NCI-H748 (cell line): ENCODE measurements at regions not wholly inside any gene's neighbourhood (a gene's known extent, or its start where the extent isn't known, plus 50 kb on each side); places are given as distances from the start of the nearest gene placed in this dataset.
"Not testable (repeated sequence)": the region's sequence is repeated elsewhere in the genome, so short reads cannot be mapped to it uniquely, and the experiment has no call there.

Experiments used
- DNase-seq: peaks from one replicate; lab custom pipeline; 2025; ENCODE audit not compliant: unreplicated experiment; lab: John Stamatoyannopoulos, UW

- no peak for DNase-seq
Observed at GRCh38 chr10:70987396-70988130, 99.2 kb upstream of the PCBD1 start.

DNA sequence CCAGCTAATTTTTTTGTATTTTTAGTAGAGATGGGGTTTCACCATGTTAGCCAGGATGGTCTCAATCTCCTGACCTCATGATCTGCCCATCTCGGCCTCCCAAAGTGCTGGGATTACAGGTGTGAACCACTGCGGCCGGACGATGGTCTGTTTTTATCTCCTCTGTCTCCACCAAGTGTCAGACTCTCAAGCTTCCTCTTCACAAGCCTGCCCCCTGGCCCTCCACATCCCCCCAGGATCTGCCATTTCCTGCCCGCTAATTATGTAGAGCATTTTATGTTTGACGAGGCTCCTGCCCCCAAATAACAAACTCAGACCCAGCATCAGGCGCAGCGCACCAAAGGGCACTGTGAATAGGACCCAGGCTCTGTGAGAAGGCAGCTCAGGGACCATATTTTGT lies 101.8 kb upstream of the PCBD1 start:
- not testable (repeated sequence) for DNase-seq

- no peak for DNase-seq
Observed at GRCh38 chr10:70990681-70991080, 102.3 kb upstream of the PCBD1 start.

GRCh38 chr10:70991140-70992124 lies 103.1 kb upstream of the PCBD1 start:
- DNase-seq: no peak

DNA sequence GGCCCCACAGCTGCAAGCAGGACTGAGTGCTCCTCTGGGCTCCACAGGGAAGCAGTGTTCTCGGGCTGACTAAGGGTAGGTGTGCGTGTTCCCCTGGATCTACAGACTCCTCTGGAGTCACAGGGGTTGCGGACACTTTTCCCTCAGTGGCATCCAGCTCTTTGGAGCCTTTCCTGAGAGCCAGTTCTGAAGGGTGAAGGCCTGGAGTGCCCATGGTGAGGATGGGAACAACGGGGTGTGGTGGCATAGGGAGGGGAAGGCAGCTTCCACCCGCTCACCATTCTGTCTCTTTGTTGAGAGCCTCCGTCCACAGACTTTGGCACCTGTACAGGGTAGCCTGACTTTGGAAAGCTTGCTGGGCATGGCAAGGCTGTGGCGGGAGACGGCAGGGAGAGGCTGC lies 104.1 kb upstream of the PCBD1 start:
- no peak for DNase-seq

- no peak for DNase-seq
Observed at GRCh38 chr10:70993051-70993450, 104.7 kb upstream of the PCBD1 start.

DNA sequence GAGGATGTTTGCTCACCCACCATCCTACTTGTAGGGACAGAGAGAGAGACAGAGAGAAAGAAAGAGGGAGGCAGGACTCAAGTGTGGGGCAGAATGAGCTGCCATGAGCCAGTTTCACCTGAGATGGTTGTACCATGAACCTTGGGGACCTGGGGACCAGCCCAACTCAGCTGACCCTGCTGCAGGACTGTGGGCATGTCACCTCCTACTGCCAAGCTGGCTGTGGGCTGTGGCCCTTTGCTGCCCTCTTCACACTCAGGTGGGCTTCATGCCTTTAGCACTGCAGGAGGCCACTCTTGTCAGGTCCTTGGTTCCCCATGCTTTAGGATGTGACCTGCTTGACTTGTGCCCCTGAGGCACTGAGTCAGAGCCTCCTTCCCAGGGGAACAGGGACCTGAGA lies 108.2 kb upstream of the PCBD1 start:
- DNase-seq: no peak

DNA sequence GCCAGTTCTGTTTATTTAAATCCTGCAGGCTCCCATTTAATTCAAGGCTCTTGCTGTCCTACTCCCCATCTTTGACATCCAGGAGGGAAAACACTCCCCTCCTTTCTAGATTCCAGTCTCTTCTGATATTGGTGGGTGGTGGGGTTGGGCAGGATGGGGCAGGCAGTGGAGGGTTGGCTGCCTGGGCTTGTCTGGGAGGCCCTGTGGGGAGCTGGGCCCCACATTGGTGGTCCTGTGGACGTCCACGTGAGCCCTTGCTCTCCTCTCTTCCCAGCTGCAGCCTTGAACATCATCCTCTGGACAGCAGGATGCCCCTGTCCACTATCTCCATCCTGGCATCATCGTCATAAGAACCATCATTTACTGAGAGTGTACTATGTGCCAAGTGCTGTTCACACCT lies 108.9 kb upstream of the PCBD1 start:
- no peak for DNase-seq

- DNase-seq: no peak
Observed at GRCh38 chr10:70998086-70998485, 109.7 kb upstream of the PCBD1 start.

- DNase-seq: no peak
Observed at GRCh38 chr10:71001470-71001869, 113.1 kb upstream of the PCBD1 start.

GRCh38 chr10:71004176-71005075 lies 116.1 kb upstream of the PCBD1 start:
- no peak for DNase-seq

DNA sequence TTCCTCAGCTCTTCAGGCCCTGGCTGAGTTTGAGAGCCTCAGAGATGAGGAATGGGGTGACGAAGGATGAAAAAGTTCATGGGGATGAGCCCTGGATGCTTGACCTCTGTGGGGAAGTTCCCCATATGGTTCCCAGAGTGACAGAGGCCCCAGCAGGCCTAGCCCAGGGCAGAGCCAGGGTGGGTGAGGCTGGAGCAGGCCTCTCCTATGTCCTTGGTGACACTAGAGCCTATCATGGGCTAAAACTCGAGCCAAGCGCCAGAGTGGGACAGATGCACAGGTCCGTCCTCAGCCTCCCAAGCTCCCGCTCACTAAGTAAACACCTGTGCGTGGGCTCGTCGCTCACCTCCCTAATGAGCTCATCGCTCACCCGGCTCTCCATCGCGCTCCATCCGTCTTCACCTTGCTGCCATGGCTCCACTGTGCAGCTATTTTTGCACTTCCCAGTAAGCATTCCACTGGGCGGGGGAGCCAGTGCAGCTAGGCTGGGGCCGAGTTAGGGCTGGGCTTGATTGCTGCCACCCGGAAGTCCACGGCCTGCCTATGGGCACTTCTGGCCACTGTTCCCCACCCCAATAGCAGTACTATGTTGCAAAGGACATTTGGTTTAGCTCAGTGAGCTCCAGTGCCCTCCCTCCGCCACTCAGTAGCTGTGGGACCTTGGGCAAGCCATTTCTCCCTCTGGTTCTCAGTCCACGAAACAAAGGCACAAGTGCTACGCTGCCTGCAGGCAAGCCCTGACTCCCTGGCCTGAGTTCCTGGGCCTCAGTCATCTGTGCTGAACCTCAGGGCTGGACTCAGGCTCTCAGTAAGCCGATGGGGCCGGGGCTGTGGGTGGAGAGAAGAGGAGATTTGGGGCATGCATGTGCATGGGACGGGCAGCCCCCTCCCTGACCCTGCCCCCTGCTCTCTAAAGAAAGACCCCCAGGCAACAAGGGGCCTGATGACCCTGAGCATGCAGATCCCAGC lies 117.3 kb upstream of the PCBD1 start:
- peak; percentile 11 for DNase-seq

- DNase-seq: no peak
Observed at GRCh38 chr10:71006506-71006905, 118.1 kb upstream of the PCBD1 start.

DNA sequence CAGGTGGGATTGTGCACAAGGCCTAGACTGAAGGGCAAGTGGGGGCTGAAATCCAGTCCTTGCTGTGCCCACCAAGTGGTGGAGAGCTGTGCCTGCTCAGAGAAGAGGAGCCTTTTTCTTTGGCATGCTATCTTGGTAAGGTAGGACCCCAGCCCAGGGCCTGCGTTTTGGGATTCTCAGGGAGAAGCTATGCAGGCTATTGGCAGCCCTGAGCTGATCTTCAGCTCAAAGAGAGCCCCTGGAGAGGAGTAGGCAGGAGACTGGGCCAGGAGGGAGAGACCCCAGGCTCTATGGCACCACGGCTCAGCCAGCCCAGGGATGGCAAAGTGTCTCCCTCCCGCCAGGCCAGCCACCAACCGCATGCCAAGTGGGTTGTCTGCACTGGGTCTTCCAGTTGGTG lies 119.2 kb upstream of the PCBD1 start:
- DNase-seq: no peak

GRCh38 chr10:71008150-71008549 lies 119.8 kb upstream of the PCBD1 start:
- DNase-seq: no peak

DNA sequence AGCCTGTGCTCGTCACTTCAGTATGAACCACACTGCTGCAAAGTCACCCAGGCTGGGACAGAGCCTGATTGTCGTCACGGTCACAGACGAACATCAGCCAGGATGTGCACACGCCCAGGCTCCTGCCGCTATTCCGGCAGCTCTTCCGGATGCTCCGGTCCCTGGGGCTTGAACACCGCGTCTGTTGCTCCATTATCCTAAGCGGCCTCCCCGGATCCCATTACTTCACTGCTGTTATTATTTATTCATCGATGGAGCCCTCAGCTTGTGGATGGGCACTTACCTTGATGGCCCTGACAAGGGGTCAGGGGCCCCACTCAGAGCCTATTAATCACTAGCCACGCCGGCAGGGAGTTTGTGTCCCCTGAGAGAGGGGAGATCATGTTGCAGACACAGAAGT lies 120.8 kb upstream of the PCBD1 start:
- peak; percentile 57 for DNase-seq

DNA sequence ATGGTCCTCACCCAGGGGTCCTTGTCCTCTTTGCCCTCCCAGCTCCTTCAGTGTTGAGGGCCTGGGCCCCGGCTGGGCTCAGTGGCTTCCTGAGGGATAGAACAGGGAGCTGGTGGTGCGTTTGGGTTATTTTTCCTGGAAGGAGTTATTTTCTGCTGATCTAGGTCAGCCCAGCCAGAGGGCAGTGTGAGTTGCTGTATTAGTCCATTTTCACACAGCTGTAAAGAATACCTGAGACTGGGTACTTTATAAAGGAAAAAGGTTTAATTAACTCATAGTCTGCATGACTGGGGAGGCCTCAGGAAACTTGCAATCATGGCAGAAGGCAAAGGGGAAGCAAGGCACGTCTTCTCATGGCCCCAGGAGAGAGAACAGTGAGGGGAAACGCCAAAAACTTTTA lies 122.4 kb upstream of the PCBD1 start:
- DNase-seq: no peak

DNA sequence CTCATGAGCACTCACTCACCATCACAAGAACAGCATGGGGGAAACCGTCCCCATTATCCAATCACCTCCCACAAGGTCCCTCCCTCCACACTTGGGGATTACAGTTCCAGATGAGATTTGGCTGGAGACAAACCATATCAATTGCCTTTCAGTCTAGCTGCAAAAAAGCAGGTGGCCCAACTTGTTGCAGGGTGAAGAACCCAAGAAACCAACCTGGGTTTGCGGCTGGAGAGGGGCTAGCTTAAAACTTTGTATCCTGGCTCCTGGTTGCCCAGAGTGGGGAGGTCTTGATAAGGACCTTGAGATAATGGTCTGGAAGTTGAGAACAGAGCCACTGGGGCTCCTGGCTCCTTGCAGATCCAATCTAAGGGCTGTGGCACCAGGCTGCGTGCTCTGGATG lies 122.8 kb upstream of the PCBD1 start:
- no peak for DNase-seq

DNA sequence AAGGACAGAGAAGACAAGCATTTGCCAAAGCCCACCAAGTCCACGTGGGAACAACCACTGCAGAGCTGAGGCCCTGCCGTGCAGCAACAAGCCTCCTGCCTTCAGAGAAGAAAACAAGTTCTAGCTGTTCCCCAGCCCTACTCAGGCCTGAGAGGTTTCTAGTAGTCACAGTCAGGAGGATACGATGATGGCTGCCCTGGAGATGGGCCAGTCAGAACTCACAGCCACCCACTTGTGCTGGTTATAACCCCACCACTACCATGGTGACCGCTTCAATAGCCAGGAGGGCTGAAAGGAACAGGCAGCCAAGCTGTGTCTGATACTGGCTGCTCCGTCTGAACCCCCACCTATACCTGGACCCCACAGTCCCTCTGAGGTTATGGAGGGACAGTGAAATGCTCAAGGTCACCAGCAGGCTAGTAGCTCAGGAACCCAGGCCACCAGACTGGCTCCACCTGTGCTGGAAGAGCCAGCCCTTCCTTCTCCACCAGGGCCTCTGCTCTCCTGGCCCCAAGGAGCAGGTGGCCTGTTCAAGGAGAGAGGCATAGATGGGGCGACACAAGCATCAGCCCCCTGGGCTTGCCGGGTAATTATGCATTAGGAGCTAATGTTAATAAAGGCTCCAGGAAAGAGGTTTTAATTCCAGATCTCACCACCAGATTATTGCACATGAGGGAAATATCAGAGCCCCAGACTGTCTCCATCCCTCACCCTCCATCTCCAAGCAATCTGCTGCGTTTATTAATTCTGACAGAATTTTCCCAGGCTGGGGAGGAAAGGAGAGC lies 125.8 kb upstream of the PCBD1 start:
- no peak for DNase-seq
